HEK293T (cell line): ENCODE measurements at regions not wholly inside any gene's neighbourhood (a gene's known extent, or its start where the extent isn't known, plus 50 kb on each side); places are given as distances from the start of the nearest gene placed in this dataset.

Experiments used
- ARNT ChIP-seq: fragments of 450-650 bp; IDR thresholded peaks from 2 replicates; pipeline ENCODE4 v1.6.1; 2017; ENCODE audit warnings: mild to moderate bottlenecking
- BHLHE40 ChIP-seq: fragments of 450-650 bp; IDR thresholded peaks from 2 replicates; pipeline ENCODE4 v1.6.1; 2016; ENCODE audit warnings: mild to moderate bottlenecking, moderate library complexity, borderline replicate concordance
- ELF4 ChIP-seq: fragments of 450-650 bp; IDR thresholded peaks from 2 replicates; pipeline ENCODE4 v1.6.1; 2017; ENCODE audit warnings: antibody characterized with exemption
- FOXA1 ChIP-seq: fragments of 450-650 bp; IDR thresholded peaks from 2 replicates; pipeline ENCODE4 v1.6.1; 2016; ENCODE audit warnings: mild to moderate bottlenecking
- FOXK2 ChIP-seq: fragments of 450-650 bp; IDR thresholded peaks from 2 replicates; pipeline ENCODE4 v1.6.1; 2016; ENCODE audit warnings: mild to moderate bottlenecking
- FOXM1 ChIP-seq: fragments of 450-650 bp; IDR thresholded peaks from 2 replicates; pipeline ENCODE4 v1.6.1; 2017; ENCODE audit warnings: mild to moderate bottlenecking, borderline replicate concordance
- HDGF ChIP-seq: fragments of 450-650 bp; IDR thresholded peaks from 2 replicates; pipeline ENCODE4 v1.6.1; 2017; ENCODE audit warnings: antibody characterized with exemption, borderline replicate concordance
- L3MBTL2 ChIP-seq: fragments of 450-650 bp; conservative IDR thresholded peaks from 2 replicates; pipeline ENCODE4 v1.6.1; 2016; ENCODE audit warnings: mild to moderate bottlenecking
- LEF1 ChIP-seq: fragments of 450-650 bp; IDR thresholded peaks from 2 replicates; pipeline ENCODE4 v1.6.1; 2017; ENCODE audit warnings: mild to moderate bottlenecking, borderline replicate concordance
- NFRKB ChIP-seq: fragments of 450-650 bp; IDR thresholded peaks from 2 replicates; pipeline ENCODE4 v1.6.1; 2016; ENCODE audit warnings: mild to moderate bottlenecking, moderate library complexity
- PKNOX1 ChIP-seq: fragments of 450-650 bp; IDR thresholded peaks from 2 replicates; pipeline ENCODE4 v1.6.1; 2016
- SP1 ChIP-seq: fragments of 450-650 bp; IDR thresholded peaks from 2 replicates; pipeline ENCODE4 v1.6.1; 2017
- SUZ12 ChIP-seq: fragments of 450-650 bp; IDR thresholded peaks from 2 replicates; pipeline ENCODE4 v1.6.1; 2016; ENCODE audit warnings: mild to moderate bottlenecking
- TARDBP ChIP-seq: fragments of 450-650 bp; IDR thresholded peaks from 2 replicates; pipeline ENCODE4 v1.6.1; 2016

DNA sequence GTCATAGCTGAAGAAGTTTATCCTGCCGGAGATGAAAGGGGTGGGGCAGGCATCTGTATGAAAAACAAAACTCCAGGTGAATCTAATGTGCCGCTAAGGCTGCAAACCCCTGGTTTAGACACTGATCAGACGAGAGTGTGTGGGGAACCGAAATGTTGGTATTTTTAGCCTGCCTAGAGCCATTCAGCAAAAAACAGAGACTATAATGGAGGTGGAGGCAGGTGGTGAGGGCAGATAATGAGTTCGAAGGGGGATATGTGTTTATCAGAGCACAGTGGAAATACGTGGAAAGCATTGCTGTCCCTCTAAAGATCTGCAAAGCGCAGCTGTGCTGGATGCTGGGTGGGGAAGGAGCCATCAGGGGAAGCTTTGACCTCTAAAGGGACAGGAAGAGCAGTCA is 127.5 kb upstream of the WSCD1 start:
- TF ChIP-seq ARNT = no peak
- no peak for TF ChIP-seq SUZ12
- TF ChIP-seq FOXM1 = no peak
- no peak for TF ChIP-seq BHLHE40
- TF ChIP-seq TARDBP = no peak
- no peak for TF ChIP-seq NFRKB
- no peak for TF ChIP-seq PKNOX1
- no peak for TF ChIP-seq L3MBTL2
- no peak for TF ChIP-seq SP1
- no peak for TF ChIP-seq ELF4
- TF ChIP-seq HDGF = no peak
- TF ChIP-seq LEF1 = no peak
- TF ChIP-seq FOXK2 = no peak
- TF ChIP-seq FOXA1 = no peak
